SK-N-SH treated with all-trans-retinoic acid at 6 μM for 48 hours (cell line): ENCODE measurements at regions not wholly inside any gene's neighbourhood (a gene's known extent, or its start where the extent isn't known, plus 50 kb on each side); places are given as distances from the start of the nearest gene placed in this dataset.

Experiments used
- BACH2 ChIP-seq: fragments of 250-450 bp; sonication (Bioruptor Pico); IDR thresholded peaks from 2 replicates; pipeline ENCODE4 v1.9.0; 2021; ENCODE audit warnings: mild to moderate bottlenecking, borderline replicate concordance
- CREB5 ChIP-seq: fragments of 250-450 bp; sonication (Bioruptor Pico); IDR thresholded peaks from 2 replicates; pipeline ENCODE4 v1.5.1; 2020; ENCODE audit warnings: low read depth, mild to moderate bottlenecking, moderate library complexity
- CSRNP3 ChIP-seq: fragments of 250-450 bp; sonication (Bioruptor Pico); IDR thresholded peaks from 2 replicates; pipeline ENCODE4 v1.5.1; 2021; ENCODE audit warnings: mild to moderate bottlenecking, moderate library complexity
- ISL1 ChIP-seq: fragments of 250-450 bp; sonication (Bioruptor Pico); IDR thresholded peaks from 2 replicates; pipeline ENCODE4 v2.1.2; 2022; ENCODE audit warnings: mild to moderate bottlenecking, moderate library complexity
- OSR1 ChIP-seq: fragments of 250-450 bp; sonication (Bioruptor Pico); IDR thresholded peaks from 2 replicates; pipeline ENCODE4 v1.8.0; 2022; ENCODE audit warnings: moderate library complexity, mild to moderate bottlenecking, inconsistent platforms
- PATZ1 ChIP-seq: fragments of 250-450 bp; sonication (Bioruptor Pico); IDR thresholded peaks from 2 replicates; pipeline ENCODE4 v1.8.0; 2020; ENCODE audit warnings: mild to moderate bottlenecking, moderate library complexity, borderline replicate concordance
- POU6F1 ChIP-seq: fragments of 250-450 bp; sonication (Bioruptor Pico); IDR thresholded peaks from 2 replicates; pipeline ENCODE4 v1.8.0; 2021; ENCODE audit warnings: low read depth, mild to moderate bottlenecking, moderate library complexity, borderline replicate concordance
- RARB ChIP-seq: fragments of 250-450 bp; sonication (Bioruptor Pico); IDR thresholded peaks from 2 replicates; pipeline ENCODE4 v1.8.0; 2021; ENCODE audit warnings: mild to moderate bottlenecking, moderate library complexity
- TCF4 ChIP-seq: fragments of 250-450 bp; sonication (Bioruptor Pico); IDR thresholded peaks from 2 replicates; pipeline ENCODE4 v1.8.0; 2021; ENCODE audit warnings: mild to moderate bottlenecking, moderate library complexity, borderline replicate concordance
- TOX ChIP-seq: fragments of 250-450 bp; sonication (Bioruptor Pico); IDR thresholded peaks from 2 replicates; pipeline ENCODE4 v1.8.0; 2021; ENCODE audit warnings: mild to moderate bottlenecking, moderate library complexity, borderline replicate concordance
- ZFP3 ChIP-seq: fragments of 250-450 bp; sonication (Bioruptor Pico); IDR thresholded peaks from 2 replicates; pipeline ENCODE4 v1.5.0; 2020; ENCODE audit warnings: mild to moderate bottlenecking, moderate library complexity
- ZFP30 ChIP-seq: fragments of 450-650 bp; formaldehyde crosslinking; IDR thresholded peaks from 2 replicates; pipeline ENCODE4 v1.5.0; 2022; ENCODE audit warnings: mild to moderate bottlenecking, moderate library complexity
- ZNF70 ChIP-seq: fragments of 450-650 bp; formaldehyde crosslinking; IDR thresholded peaks from 2 replicates; pipeline ENCODE4 v1.5.0; 2020; ENCODE audit warnings: mild to moderate bottlenecking, moderate library complexity

- no peak for TF ChIP-seq ZFP30 (CRISPR knock-in tag)
- no peak for TF ChIP-seq ISL1
- TF ChIP-seq POU6F1 (CRISPR knock-in tag) = no peak
- TF ChIP-seq PATZ1 (CRISPR knock-in tag) = no peak
- no peak for TF ChIP-seq TCF4
- no peak for TF ChIP-seq ZNF70
- TF ChIP-seq OSR1 = no peak
- no peak for TF ChIP-seq CREB5 (CRISPR knock-in tag)
- TF ChIP-seq RARB = no peak
- TF ChIP-seq BACH2 = no peak
- no peak for TF ChIP-seq ZFP3
- no peak for TF ChIP-seq CSRNP3 (CRISPR knock-in tag)
- no peak for TF ChIP-seq TOX (CRISPR knock-in tag)
Measured at GRCh38 chr4:181161669-181162068, 1081.5 kb upstream of the TENM3 start.
